B cell (primary cell): ENCODE measurements at regions not wholly inside any gene's neighbourhood (a gene's known extent, or its start where the extent isn't known, plus 50 kb on each side); places are given as distances from the start of the nearest gene placed in this dataset. TPM values are rescaled to one million over a fixed set of nuclear protein-coding genes. Genes with fewer than 3 reads are reported as not detected.
A peak's percentile ranks its signal among the peaks of the same experiment; 100 is the strongest.
"Not testable (repeated sequence)": the region's sequence is repeated elsewhere in the genome, so short reads cannot be mapped to it uniquely, and the experiment has no call there.

Experiments
- ATAC-seq: fragments of 200-7000 bp; cut with Tn5 transposase; one replicate; pipeline ENCODE4 v1.10.0; 2021; ENCODE audit warnings: low read depth, mild to moderate bottlenecking, moderate number of reproducible peaks, moderate library complexity
- CTCF ChIA-PET: fragments of 350-600 bp; sonication (Branson Sonifier 250); formaldehyde crosslinking; loops from one replicate; lab custom pipeline; 2021; ENCODE audit warnings: antibody characterized with exemption, inconsistent platforms; lab: Charles Lee
- POLR2A ChIA-PET: fragments of 350-600 bp; sonication (Branson Sonifier 250); formaldehyde crosslinking; loops from one replicate; lab custom pipeline; 2021; ENCODE audit warnings: antibody characterized with exemption; lab: Charles Lee
- DNase-seq: peaks from one replicate; pipeline ENCODE4 v3.0.0; 2013
- H2AFZ ChIP-seq: 2 replicates; pipeline ENCODE4 v1.6.1; 2012; ENCODE audit warnings: mild to moderate bottlenecking, low read depth, low read length; ENCODE audit not compliant: insufficient read depth, poor library complexity, severe bottlenecking
- H3K27ac ChIP-seq, 2 donors: 1 replicate in 1 of 2; 2 replicates in 1 of 2; pipeline ENCODE4 v1.5.1; 2012 to 2013; ENCODE audit warnings: low read length in 2 of 2, mild to moderate bottlenecking in 2 of 2, moderate library complexity in 1 of 2
- H3K27me3 ChIP-seq, 4 experiments: fragments of 200-600 bp in 1 of 4; sonication (generic) in 1 of 4; replicated peaks in 1 of 4; 1 replicate in 2 of 4; 2 replicates in 2 of 4; pipeline versions ENCODE4 v1.6.1 to v1.7.0; 2013 to 2016; ENCODE audit warnings: low read length in 3 of 4, mild to moderate bottlenecking in 2 of 4, mixed read lengths in 1 of 4, moderate library complexity in 1 of 4; ENCODE audit not compliant: insufficient read depth in 4 of 4, control insufficient read depth in 3 of 4; ENCODE audit errors: control extremely low read depth in 1 of 4
- H3K36me3 ChIP-seq, 2 experiments: replicated peaks in 1 of 2; 1 replicate in 1 of 2; 2 replicates in 1 of 2; pipeline versions ENCODE4 v1.6.1 to v1.7.1; 2013; ENCODE audit warnings: low read length in 1 of 2; ENCODE audit not compliant: insufficient read depth in 2 of 2, control insufficient read depth in 1 of 2; ENCODE audit errors: control extremely low read depth in 1 of 2, extremely low read depth in 1 of 2
- H3K4me1 ChIP-seq, 2 donors: fragments of 200-600 bp in 1 of 2; sonication (generic) in 1 of 2; 1 replicate in 1 of 2; 2 replicates in 1 of 2; pipeline versions ENCODE4 v1.5.1 to v1.6.1; 2013 to 2017; ENCODE audit warnings: low read length in 2 of 2; ENCODE audit not compliant: control insufficient read depth in 2 of 2, insufficient read depth in 2 of 2
- H3K4me2 ChIP-seq: replicated peaks from 2 replicates; pipeline ENCODE3; 2012; ENCODE audit warnings: mild to moderate bottlenecking, low read depth, low read length; ENCODE audit not compliant: poor library complexity, severe bottlenecking
- H3K4me3 ChIP-seq, 5 experiments: fragments of 200-600 bp in 1 of 5; sonication (generic) in 1 of 5; 1 replicate in 3 of 5; 2 replicates in 2 of 5; pipeline versions ENCODE4 v1.5.1 to v1.7.0; 2011 to 2016; ENCODE audit warnings: low read length in 4 of 5, mild to moderate bottlenecking in 4 of 5, low read depth in 2 of 5, control low read depth in 1 of 5, moderate library complexity in 1 of 5; ENCODE audit not compliant: insufficient read depth in 1 of 5; ENCODE audit errors: control extremely low read depth in 1 of 5, extremely low read depth in 1 of 5
- H3K79me2 ChIP-seq: fragments of 200-600 bp; sonication (generic); one replicate; pipeline ENCODE4 v1.6.0; 2016; ENCODE audit warnings: low read length; ENCODE audit not compliant: control insufficient read depth, insufficient read depth
- H3K9ac ChIP-seq: fragments of 200-600 bp; sonication (generic); 2 replicates; pipeline ENCODE4 v1.6.1; 2017; ENCODE audit warnings: mild to moderate bottlenecking, low read length, moderate library complexity
- H3K9me3 ChIP-seq, 3 donors: one replicate each; pipeline versions ENCODE4 v1.6.1 to v1.7.1; 2013; ENCODE audit warnings: low read length in 2 of 3; ENCODE audit not compliant: control insufficient read depth in 2 of 3, insufficient read depth in 1 of 3; ENCODE audit errors: control extremely low read depth in 1 of 3
- H4K20me1 ChIP-seq: 2 replicates; pipeline ENCODE4 v1.6.0; 2012; ENCODE audit warnings: mild to moderate bottlenecking, low read length; ENCODE audit not compliant: insufficient read depth, control insufficient read depth, poor library complexity, severe bottlenecking
- H3K27ac Mint-ChIP-seq: one replicate; pipeline ENCODE4 v1.8.0; 2021; ENCODE audit warnings: mixed read lengths
- H3K27me3 Mint-ChIP-seq: one replicate; pipeline ENCODE4 v1.8.0; 2021; ENCODE audit warnings: mixed read lengths
- H3K4me1 Mint-ChIP-seq: one replicate; pipeline ENCODE4 v1.8.0; 2021; ENCODE audit warnings: mixed read lengths
- H3K4me3 Mint-ChIP-seq: one replicate; pipeline ENCODE4 v1.8.0; 2021; ENCODE audit warnings: mixed read lengths
- H3K9me3 Mint-ChIP-seq: one replicate; pipeline ENCODE4 v1.8.0; 2022; ENCODE audit warnings: mixed read lengths; ENCODE audit not compliant: insufficient read depth
- CTCF ChIP-seq: fragments of 200-600 bp; IDR thresholded peaks from one replicate; pipeline ENCODE4 v1.8.0; 2022; ENCODE audit warnings: antibody characterized with exemption, mild to moderate bottlenecking
- EZH2 ChIP-seq: IDR thresholded peaks from 2 replicates; pipeline ENCODE4 v1.6.1; 2012; ENCODE audit warnings: borderline replicate concordance, low read depth, mild to moderate bottlenecking, moderate library complexity, low read length; ENCODE audit not compliant: insufficient read depth, poor library complexity, severe bottlenecking
- WGBS: methylation state at CpG from one replicate; pipeline ENCODE4 v1.1.5; 2013; ENCODE audit warnings: missing lambda C conversion rate; ENCODE audit not compliant: insufficient coverage; 5-methylcytosine and 5-hydroxymethylcytosine counted together
- intact Hi-C: fragments of 100-400 bp; cut with micrococcal nuclease; formaldehyde crosslinking; loops from one replicate; pipeline ENCODE4 v1.10.0; 2022
- small RNA-seq: library from RNA; depleted of rRNA; stranded (forward); fragments of <200 nt; gene quantifications from one replicate; pipeline ENCODE3, GENCODE V24; 2012; ENCODE audit warnings: low replicate concordance, low read depth; ENCODE audit not compliant: insufficient read length

DNA sequence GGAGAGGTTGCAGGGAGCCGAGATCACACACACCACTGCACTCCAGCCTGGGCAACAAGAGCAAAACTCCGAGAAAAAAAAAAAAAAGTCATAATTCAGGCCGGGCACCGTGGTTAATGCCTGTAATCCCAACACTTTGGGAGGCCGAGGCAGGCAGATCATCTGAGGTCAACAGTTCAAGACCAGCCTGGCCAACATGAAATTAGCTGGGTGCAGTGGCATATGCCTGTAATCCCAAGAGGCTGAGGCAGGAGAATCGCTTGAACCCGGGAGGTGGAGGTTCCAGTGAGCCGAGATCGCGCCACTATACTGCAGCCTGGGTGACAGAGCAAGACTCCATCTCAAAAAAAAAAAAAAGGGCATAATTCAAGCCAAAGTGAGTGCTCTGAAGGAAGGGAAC, 50.8 kb upstream of the SEC14L1 start:
- ATAC-seq, H3K27me3 Mint-ChIP-seq, H2AFZ ChIP-seq, H3K27me3 ChIP-seq, DNase-seq, H3K4me3 ChIP-seq, H3K9ac ChIP-seq, H3K9me3 Mint-ChIP-seq, H4K20me1 ChIP-seq, H3K9me3 ChIP-seq: not testable (repeated sequence)
- WGBS, result 89% methylated on average over 4 of the region's 10 CpGs
- peak overlapping the region; percentile 60 for H3K4me3 Mint-ChIP-seq
- intact Hi-C loops, result loop anchor here (2.0 to 10.0 kb wide), 5 partner anchors 17 to 1751 kb away; partner anchors contain the start of gene USP36
- Histone ChIP-seq H3K79me2 (peaks cover 30% of the 10 kb centered on the region), H3K36me3 (peaks cover 7 to 36% of the 10 kb centered on the region in 2 experiments), H3K27ac (peak overlapping the region in 1 of 2 donors; percentile 94), H3K4me1 (peaks cover 31 to 43% of the 10 kb centered on the region in 2 donors), H3K4me2 (peak overlapping the region; percentile 95)
- POLR2A ChIA-PET, result interaction anchor here (0.6 kb wide), 1 partner anchor 147 kb away, joined by 3 read pairs; no protein-coding TSS in a partner anchor
- peaks cover 44% of the 10 kb centered on the region for H3K4me1 Mint-ChIP-seq
- peak overlapping the region; percentile 97 for H3K27ac Mint-ChIP-seq
- CTCF ChIA-PET, result interaction anchor here (0.7 to 2.5 kb wide), 6 partner anchors 9 to 158 kb away, joined by 3 to 8 read pairs (median 4); no protein-coding TSS in a partner anchor

- Histone ChIP-seq H3K4me3 (no peak overlapping the region), H3K4me2 (peak overlapping the region; percentile 95), H3K27ac (no peak overlapping the region), H3K79me2 (peaks cover 30% of the 10 kb centered on the region), H3K4me1 (peaks cover 31 to 43% of the 10 kb centered on the region in 2 donors), H3K9me3 (no peaks in the 10 kb centered on the region), H3K27me3 (peaks cover 0 to 4% (median 0%) of the 10 kb centered on the region in 4 experiments), H3K9ac (no peak overlapping the region), H3K36me3 (peaks cover 7 to 41% of the 10 kb centered on the region in 2 experiments), H4K20me1 (peaks cover 13% of the 10 kb centered on the region), H2AFZ (no peak overlapping the region)
- intact Hi-C loops, result no loop called here
- peak overlapping the region; percentile 60 for H3K4me3 Mint-ChIP-seq
- ChIA-PET POLR2A (interaction anchor here (0.6 to 0.7 kb wide), 2 partner anchors 12 to 239 kb away, joined by 3 to 6 read pairs; no protein-coding TSS in a partner anchor), CTCF (interaction anchor here (0.5 to 1.1 kb wide), 12 partner anchors 17 to 318 kb away, joined by 3 to 11 read pairs (median 4); no protein-coding TSS in a partner anchor)
- TF ChIP-seq CTCF (no peak), EZH2 (no peak)
- WGBS, result 25% methylated on average over 4 of the region's 5 CpGs
- peaks cover 44% of the 10 kb centered on the region for H3K4me1 Mint-ChIP-seq
- H3K27ac Mint-ChIP-seq, result peak overlapping the region; percentile 97
- H3K27me3 Mint-ChIP-seq, result peaks cover 6% of the 10 kb centered on the region
- H3K9me3 Mint-ChIP-seq, result no peaks in the 10 kb centered on the region
- no peak for ATAC-seq
- no peak for DNase-seq
Observed at GRCh38 chr17:77090476-77090875, 50.3 kb upstream of the SEC14L1 start.

Small RNA genes lying in the stretch of these regions (small RNA-seq; reads per million reads assigned to genes)
- not detected for gene RF00017
- gene SCARNA16, result not detected
